ENCODE measurements at regions not wholly inside any gene's neighbourhood (a gene's known extent, or its start where the extent isn't known, plus 50 kb on each side); places are given as distances from the start of the nearest gene placed in this dataset.
"Not testable (repeated sequence)": the region's sequence is repeated elsewhere in the genome, so short reads cannot be mapped to it uniquely, and the experiment has no call there.

DNA sequence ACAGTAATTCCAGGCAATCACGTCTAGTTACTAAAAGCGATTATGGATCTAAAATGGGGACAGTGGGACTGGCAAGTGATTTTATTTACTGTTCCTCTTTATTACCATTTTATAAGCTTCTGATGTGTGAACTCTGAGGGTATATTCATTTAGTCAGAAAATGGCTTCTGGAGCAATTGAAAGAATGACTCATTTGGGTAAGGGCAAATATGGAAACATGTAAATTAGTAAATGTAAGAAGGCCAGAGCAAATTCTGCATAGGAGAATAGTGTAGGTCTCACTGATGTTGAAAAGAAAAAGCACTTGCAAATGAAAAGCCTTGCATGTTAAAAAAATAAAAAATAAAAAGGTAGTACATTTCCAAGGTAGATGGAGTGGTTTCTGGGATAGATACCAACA is 262.2 kb downstream of the KLF5 start:
- DNase-seq = no peak

DNA sequence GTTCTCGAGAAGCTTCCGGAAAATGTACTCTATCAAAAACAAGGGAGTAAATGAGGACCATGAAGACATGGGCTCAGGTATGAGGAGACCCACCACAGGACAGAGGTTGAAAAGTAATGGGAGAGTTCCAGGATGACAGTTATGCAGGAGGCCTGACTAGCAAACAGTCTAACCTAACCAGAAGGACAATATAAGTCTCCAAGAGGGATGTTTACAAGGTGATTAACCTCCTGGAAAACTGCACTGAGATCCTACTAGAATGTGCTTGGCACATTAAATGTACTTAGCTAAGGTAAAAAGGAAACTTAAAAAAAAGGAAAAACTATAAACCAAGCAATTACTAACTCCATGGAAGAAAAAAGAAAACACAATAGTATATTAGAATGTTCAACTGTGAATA is 258.3 kb downstream of the KLF5 start:
- no peak for DNase-seq

DNA sequence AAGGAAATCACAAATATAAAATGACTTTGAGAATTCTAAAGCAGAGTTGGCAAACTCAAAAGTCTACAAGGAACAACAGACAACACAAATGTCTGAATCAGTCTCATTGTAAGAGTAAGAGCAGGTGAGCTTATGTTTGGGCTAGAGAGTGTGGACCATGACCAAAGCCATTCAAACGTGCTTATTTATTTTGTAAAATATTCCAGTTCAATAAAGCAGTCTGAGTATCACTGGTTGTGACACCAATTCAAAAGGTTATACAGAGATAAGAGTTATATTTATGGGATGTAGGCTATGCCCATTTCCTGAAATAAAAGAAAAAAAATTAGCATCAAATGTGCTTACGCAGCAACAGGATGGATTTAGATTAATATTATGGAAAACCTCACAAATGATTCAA is 251.6 kb downstream of the KLF5 start:
- no peak for DNase-seq

DNA sequence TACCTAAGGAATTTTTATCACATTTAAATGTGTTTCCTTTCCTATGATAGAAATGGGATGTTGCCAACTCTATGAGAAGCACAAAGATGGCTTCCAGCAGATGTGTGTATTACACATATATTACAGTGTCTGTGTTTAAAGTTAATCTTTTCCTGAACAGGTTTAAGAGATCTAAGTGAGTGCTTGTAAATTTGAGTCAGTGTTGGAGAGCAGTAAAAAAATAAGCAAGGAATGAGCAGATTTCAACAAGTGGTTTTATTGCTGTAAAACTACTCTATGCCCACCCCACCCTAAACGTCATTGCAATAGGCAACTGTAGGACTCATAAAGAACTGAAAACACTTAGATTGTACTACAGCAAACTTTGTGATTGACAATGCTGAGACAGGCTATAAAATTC is 248.7 kb downstream of the KLF5 start:
- DNase-seq = no peak

DNA sequence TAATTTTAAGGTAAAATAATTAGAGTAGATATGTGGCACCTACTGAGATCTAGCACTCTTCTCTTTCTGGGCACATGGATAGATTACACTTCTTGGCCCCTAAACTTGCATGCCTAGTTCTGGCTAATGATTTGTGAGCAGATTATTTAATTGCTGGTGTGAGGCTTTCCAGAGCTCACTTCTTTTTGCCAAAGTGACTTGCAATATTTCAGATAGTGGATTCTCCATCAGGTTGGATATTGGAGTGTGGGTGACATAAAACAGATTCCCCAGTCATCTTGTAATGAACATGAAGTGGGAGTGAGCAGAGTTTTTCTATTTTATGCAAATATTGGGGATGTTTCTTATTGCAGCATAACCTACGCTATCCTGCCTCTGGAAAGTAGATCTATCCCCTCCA is 247.9 kb downstream of the KLF5 start:
- no peak for DNase-seq

DNA sequence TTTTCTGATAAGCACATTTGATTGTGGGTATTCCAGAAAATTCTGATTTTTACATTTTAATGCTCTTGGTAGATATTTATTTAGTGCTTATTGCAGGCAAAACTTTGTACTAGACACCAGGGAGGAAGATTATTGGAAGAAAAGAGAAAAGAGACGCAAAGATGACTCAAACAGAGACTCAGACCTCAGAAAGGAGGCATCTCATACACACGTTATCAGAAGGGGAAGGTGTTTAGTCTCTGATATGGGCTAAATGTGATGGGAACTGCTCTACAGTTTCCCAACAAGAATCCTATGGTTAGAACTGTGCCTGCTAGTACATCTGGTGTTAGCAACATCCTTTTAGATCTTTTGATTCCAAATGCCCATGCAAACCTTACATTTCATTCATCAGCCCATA is 245.6 kb downstream of the KLF5 start:
- no peak for DNase-seq

DNA sequence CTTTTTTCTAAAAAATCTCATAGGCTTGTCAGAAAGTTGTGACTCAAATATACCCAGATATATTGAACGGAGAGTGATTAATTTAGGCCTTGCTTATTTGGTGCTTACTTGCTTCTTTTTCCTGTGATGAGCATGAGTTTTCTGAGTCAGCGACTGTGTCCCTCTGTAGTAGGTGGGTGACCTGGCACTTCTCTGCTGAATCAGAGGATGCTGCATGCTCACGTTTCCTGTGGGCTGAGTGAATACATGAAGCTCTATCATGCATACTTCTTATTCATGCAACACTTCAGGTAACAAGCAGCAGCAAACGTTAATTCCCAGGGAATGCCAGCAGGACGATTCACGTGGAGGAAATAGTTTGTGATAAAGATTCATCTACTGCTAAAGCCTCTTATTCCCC is 245.0 kb downstream of the KLF5 start:
- peak in 1 of 2 donors; percentile 3 for DNase-seq

DNA sequence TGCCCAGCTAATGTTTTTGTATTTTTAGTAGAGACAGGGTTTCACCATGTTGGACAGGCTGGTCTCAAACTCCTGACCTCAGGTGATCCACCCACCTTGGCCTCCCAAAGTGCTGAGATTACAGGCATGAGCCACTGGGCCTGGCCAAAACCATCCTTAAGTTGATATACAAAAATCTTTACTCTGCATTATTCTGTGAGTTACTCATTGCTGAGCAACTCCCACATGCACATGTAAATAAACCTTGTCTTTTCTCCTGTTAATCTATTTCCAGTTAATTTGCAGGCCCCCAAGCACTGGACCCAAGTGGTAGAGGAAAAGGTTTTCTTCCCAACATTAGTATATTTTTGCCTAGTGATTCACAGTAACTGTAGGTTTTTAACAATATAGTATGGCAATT is 242.8 kb downstream of the KLF5 start:
- not testable (repeated sequence) for DNase-seq

DNA sequence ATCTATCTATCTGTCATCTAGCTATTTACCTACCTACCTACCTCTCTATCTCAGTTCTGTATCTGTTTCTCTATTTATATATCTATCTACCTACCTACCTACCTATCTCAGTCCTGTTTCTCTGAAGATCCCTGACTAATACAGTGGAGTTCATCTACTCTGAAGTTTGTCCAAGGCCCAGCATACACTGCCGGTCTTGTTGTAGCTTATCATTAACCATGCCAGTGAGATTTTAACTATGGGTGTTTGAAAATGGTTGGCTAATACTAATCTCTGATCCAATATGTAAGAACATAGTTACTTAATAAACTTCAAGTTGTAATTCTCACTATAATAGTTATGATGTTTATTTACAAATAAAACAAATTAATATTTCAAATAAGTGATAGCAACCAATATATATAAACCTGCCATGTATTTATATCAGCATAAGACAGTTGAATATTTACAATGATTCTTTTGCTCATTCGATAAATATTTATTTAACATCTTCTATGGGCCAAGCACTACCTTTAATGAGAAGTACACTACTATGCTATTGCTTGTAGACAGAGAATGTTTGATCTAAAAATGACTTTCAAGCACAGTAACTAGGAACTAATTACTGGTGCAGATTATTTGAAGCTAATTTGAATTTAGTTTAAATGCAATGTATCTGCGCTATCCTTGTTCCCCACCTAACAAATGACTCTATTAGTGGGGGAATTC is 242.1 kb downstream of the KLF5 start:
- no peak for DNase-seq

DNA sequence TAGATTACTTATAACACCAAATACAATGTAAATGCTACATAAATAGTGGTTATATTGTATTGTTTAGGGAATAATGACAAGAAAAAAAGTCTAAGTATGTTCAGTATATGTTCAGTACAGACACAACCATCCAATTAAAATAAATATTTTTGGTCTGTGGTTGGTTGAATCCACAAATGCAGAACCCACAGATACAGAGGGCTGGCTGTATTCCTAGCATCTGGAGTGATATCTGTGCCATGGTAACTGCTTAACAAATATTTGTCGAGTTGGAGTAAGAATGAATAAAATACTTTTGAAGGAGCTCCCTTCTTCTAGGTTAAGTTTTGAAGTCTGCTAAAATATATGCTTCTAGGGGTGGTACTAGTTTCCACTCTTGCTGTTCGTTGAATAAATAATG is 241.0 kb downstream of the KLF5 start:
- DNase-seq = no peak

DNA sequence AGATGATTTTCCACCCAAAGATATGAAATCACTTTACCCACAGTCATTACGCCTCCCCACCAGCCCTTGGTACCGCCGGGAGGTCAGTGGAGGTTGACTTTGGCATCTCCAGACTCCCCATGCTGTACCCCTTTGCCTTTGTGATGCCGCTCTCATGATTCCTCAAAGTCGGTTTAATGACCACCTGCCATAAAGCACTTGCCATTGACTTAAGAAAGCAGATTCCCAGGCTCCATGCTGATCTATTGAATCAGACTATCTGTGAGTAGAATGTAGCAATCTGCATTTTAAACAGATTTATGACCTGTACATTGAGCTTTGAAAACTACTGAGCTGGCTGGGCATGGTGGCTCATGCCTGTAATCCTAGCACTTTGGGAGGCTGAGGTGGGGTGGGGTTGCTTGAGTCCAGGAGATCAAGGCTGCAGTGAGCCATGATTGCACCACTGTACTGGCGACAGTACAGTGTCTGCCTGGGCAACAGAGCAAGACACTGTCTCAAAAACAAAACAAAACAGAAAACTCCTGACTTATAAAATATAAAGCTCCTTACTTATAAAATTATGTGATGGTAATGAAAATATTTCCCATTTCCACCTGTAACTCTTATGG is 235.2 kb downstream of the KLF5 start:
- DNase-seq = no peak

DNA sequence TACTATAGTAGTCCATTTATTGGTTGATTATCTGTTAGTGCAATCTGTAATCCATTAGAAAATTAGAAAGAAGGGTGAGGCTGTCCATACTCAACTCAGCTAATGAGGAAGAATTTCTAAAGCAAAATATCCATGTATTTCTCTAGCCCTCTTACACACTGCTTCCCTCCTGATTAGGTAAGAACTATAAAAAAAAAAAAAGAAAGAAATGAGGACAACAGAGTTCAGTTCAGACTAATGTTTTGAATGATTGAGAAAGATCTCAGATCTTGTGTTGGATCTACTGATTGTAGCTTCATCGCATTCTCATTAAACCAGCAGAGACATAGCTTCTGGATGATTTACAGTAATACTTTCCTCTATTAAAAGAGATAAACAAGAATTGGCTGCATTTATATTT is 233.3 kb downstream of the KLF5 start:
- no peak for DNase-seq

DNA sequence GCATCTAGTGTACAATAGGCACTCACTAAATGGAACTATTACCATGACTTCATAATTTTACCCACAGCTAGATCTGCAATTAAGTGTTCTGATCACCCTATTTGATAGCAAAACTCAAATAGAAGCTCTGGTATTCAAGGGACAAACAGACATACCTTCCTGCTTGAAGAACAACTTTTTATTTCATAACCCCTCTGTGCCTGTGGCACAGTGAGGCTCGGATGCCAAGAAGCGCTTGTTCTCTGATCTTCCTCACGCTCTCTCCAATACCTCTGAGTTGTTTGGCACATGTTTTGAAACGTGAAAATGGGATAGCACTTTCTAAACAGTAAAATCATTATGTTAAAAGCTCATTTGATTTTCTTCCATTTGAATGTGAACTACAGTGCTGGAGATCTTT is 232.0 kb downstream of the KLF5 start:
- DNase-seq = no peak

DNA sequence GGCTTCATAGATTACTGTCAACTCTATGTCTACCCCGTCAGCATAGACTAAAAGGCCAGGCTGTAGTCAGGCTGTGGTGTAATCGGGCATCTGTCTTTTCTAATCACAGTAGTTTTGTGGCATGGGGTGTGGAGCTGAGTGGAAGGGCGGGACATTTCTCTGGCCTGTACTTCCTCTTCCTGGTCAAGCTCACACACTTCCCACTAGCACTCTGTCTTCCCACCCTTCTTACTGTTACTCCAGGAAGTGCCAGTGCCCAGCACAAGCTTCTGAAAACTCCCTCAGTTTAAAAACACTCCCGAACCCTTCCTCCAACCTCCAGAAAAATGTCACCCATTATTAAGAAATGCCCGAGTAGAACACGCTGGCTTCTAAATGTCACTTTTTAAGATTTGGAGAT is 229.8 kb downstream of the KLF5 start:
- DNase-seq = no peak

DNA sequence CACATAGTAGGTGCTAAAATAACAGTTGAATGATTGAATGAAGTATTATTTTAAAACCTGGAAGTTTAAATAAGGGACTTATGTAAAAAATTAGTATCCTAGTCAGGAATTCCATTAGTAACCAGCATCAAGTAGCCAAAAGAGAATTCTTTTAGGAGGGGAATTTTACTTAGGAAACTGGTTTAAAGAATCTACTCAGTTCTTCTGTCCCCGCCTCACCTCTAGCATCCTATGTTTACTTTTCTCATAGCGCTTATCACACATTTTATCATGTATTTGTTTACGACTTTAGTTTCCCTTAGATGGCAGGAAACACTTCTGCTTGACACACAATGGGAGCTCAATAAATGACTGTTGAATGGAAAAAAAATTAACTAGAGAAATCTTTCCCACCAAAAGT is 229.0 kb downstream of the KLF5 start:
- DNase-seq = no peak

DNA sequence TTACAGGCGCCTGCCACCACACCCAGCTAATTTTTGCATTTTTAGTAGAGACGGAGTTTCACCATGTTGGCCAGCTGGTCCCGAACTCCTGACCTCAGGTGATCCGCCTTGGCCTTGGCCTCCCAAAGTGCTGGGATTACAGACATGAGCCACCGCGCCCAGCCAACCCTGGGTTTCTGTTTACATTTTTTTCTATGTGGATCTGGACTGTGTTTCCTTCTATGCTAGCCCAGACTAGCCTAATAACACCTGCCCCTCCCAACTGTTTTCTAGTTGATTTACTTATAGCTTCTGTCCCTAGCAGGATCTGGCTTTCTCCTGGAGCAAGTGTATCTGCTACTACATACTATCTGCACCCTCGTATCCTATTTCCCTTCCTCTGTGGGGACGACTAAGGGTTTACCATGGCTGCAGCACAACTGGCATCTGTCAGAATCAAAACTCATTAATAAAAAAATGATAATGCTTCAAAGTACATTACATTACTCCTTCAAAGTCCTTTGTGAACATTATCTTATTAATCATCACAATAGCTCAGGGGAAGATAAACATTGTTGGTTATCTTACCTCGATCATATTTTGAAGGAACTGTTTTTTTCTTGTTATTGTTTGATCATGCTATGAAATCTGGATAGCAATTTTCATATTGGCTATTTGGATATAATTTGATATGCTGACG is 228.3 kb downstream of the KLF5 start:
- no peak for DNase-seq

DNA sequence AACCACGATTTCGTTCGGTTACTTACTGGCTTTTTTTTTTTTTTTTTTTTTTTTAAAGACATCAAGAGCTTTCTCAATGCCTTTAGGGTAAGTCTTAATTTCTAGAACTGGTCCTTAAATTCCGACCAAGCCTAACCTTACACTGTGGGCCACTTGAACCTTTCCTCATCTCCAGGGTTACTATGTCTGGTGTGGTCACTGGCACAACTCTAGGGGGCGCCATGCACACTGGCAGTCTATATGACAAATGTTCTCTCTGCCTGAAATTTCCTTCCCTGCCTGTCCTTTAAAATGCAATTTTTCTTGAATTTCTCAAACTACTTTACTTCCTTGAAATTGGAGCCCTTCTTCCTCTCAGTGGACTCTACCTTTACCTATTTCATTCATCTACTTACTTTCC is 227.4 kb downstream of the KLF5 start:
- no peak for DNase-seq

DNA sequence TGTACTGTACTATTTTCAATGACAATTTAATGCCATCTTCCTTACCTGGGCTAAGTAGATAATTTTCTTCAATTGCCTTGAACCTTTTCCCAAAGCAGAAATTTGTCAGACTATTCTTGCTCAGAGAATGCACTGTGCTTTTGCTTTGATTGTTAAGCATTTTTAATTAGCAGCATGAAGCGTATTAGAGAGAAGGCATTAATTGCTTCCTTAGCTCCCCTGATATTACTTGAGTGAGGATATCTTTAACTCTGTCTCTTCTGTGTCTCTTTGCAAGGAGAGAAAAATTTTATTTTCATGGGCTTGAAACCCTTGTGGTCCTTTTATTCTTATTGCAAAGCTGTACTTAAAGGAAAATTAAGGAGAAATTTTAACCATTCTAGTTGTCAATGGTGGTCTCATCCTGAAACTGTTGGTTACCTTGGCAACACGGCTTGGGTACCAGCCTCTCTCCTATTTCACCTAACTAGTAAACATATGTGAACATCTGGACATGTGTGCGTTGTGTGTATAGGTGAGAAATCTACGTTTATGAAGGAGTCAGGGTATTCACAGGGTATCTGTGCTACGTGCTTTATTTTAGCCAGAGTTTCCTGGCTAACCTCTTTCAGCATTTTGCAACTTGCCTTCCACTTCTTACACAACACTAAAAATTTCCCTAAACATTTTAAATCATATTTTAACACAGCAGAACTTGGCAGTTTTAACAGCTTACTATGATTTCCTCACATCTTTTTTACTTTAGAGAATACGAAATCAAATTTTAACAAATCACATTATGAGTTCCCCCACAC is 225.5 kb downstream of the KLF5 start:
- DNase-seq = no peak

DNA sequence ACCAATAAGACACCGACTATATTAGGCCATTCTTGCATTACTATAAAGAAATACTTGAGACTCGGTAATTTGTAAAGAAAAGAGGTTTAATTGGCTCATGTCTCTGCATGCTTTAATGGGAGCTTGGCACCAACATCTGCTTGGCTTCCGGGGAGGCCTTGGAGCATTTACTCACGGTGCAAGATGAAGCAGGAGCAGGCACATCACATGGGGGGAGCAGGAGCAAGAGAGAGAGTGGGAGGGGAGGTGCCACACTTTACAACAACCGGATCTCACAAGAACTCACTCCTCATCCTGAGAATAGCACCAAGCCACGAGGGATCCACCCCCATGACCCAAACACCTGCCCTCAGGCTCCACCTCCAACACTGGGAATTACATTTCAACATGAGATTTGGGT is 224.8 kb downstream of the KLF5 start:
- DNase-seq = no peak

DNA sequence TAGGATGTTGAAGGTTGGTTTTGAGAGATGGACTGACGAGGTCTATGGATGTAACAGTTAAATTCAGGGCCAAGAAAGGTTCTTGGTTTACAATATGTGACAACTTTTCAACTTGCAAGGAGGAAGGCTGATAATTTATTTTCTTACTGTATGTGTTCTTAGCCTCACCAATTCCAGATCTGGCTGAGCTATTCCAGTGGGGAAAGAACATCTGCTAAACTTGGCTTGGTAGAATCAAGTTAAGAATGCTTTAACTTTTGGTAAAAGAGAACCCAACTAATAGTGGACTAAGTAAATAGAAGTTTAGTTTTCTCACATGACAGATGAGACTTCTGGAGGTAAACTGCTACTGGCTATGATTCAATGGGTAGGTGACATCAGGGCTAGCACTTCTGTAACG is 222.9 kb downstream of the KLF5 start:
- DNase-seq = no peak

DNA sequence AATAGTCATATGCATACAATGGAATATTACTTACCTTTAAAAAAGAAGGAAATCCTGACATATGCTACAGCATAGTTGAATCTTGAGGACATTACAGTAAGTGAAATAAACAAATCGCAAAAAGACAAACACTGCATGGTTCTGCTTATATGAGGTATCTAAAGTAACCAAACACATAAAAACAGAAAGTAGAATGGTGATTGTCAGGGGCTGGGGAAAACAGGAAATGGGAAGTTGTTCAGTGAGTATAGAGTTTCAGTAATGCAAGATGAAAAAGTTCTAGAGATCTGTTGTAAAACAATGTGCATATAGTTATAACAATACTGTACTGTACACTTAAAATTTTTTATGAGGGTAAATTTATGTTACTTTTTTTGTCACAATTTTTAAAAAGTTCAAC is 219.4 kb downstream of the KLF5 start:
- DNase-seq = no peak

DNA sequence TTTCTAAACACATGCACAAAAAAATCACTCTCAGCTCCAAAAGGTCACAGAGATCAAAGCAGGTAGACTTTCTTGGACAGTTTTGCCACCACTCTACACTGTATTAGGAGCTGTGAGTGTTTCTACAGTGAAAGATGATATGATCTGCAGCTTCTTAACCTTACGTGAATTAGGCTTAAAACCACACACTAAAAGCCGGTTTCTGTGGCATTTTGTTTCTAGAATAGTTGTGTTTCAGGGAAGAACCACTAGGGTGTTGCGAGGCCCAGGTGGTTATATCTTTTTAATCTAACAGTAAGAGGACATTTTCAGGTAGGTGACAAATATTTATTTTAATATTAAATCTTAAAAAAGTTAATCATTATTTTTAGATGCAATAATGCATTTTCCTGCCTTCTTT is 216.4 kb downstream of the KLF5 start:
- DNase-seq = no peak

DNA sequence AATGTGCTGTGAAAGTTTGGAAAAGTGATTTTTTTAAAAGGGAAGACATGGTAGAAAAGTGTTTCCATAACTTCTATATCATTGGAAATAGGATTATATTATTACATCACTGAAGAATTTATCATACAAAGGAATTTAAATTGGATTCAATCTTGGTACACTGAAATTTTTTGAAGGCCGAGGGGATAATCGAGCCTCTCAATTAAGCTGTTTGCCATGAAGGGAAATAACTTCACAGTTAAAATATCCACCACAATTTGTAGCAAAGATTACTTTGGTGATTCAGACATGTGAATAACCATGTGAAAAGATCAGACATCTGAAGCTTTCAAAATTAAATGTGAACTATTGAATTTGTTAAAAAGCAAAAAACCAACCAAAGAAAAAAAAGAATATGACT is 215.3 kb downstream of the KLF5 start:
- no peak for DNase-seq

DNA sequence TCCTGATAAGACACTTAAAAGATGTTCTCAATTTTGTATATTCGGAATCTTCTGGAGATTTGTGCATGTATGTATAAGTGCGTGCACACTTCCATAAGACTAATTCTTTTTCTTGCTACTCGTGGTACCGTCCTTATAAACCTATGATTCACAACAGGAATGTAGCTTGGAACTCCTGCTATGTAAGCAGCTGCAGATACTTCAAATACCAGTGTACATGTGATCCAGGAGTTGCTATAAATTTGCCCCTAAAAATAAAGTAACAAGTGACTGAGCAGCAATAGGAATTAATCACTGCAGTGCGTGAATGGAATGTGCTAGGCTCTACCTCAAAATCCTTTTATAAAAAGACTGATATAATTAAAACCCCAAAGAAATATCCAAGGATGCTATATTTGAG is 214.9 kb downstream of the KLF5 start:
- DNase-seq = no peak
